PFSK-1 (cell line): ENCODE measurements at regions not wholly inside any gene's neighbourhood (a gene's known extent, or its start where the extent isn't known, plus 50 kb on each side); places are given as distances from the start of the nearest gene placed in this dataset.

Experiments used
- FOXP2 ChIP-seq: optimal IDR thresholded peaks from 2 replicates; pipeline ENCODE3; 2011; ENCODE audit warnings: borderline replicate concordance, control low read depth, inconsistent platforms; ENCODE audit not compliant: insufficient read depth; ENCODE audit errors: extremely low read length, extremely low read depth
- POLR2AphosphoS5 ChIP-seq: IDR thresholded peaks from 2 replicates; pipeline ENCODE4 v1.6.1; 2012; ENCODE audit warnings: low read depth, mild to moderate bottlenecking, control low read depth, low read length, moderate library complexity
- SIN3A ChIP-seq: IDR thresholded peaks from 2 replicates; pipeline ENCODE4 v1.6.1; 2012; ENCODE audit warnings: mild to moderate bottlenecking, low read length, moderate library complexity, borderline replicate concordance; ENCODE audit not compliant: insufficient read depth
- TAF1 ChIP-seq: IDR thresholded peaks from 2 replicates; pipeline ENCODE4 v1.6.1; 2012; ENCODE audit warnings: low read length, control low read depth, borderline replicate concordance; ENCODE audit not compliant: insufficient read depth
- TF ChIP-seq, protein P1 (sequence below), 2 experiments: IDR thresholded peaks; 2 replicates each; pipeline versions ENCODE4 v1.6.1 to v1.8.0; 2011 to 2012; ENCODE audit warnings: low read depth in 2 of 2, low read length in 2 of 2, control low read depth in 1 of 2, inconsistent platforms in 1 of 2, mild to moderate bottlenecking in 1 of 2, moderate library complexity in 1 of 2; ENCODE audit not compliant: insufficient read depth in 1 of 2

DNA sequence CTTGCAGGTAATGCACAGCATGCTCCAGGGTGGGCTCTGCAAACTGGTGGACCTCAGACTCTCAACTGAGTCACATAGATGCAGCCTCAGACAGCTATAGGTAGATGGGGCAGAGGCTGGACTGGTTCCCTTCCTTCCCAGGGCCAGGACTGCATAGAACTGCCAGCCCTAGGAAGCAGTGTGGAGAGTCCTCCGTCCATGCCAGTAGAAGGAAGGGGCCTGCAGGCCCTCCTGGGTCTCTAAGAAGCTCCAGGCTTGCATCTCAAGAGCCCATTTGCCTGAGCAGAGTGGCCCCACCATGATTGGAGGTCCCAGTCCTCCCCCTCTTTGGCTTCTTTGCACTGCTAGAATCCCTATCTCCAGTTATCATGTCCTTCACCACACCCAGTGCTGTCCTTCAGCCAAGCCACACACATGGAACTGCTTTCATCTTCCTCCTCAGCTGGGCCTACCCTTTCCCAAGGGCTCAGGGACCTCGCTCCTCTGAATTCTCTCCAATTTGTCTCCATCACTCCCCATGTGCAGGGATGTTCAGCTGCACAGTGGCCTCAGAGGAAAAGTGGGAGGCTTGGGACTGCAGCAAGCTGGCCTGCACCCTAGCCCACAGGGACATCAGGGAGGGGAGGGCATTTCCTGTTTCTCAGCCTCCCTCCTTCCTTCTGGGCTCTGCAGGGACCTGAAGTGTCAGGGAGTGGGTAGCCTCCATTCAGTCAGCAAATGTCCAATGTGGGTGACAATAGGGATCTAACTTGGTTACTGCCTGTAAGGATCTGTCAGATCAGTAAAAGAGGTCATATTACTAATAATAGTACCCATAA, 146.0 kb downstream of the PJA1 start:
- TF ChIP-seq, protein P1, sequence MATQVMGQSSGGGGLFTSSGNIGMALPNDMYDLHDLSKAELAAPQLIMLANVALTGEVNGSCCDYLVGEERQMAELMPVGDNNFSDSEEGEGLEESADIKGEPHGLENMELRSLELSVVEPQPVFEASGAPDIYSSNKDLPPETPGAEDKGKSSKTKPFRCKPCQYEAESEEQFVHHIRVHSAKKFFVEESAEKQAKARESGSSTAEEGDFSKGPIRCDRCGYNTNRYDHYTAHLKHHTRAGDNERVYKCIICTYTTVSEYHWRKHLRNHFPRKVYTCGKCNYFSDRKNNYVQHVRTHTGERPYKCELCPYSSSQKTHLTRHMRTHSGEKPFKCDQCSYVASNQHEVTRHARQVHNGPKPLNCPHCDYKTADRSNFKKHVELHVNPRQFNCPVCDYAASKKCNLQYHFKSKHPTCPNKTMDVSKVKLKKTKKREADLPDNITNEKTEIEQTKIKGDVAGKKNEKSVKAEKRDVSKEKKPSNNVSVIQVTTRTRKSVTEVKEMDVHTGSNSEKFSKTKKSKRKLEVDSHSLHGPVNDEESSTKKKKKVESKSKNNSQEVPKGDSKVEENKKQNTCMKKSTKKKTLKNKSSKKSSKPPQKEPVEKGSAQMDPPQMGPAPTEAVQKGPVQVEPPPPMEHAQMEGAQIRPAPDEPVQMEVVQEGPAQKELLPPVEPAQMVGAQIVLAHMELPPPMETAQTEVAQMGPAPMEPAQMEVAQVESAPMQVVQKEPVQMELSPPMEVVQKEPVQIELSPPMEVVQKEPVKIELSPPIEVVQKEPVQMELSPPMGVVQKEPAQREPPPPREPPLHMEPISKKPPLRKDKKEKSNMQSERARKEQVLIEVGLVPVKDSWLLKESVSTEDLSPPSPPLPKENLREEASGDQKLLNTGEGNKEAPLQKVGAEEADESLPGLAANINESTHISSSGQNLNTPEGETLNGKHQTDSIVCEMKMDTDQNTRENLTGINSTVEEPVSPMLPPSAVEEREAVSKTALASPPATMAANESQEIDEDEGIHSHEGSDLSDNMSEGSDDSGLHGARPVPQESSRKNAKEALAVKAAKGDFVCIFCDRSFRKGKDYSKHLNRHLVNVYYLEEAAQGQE (IDR thresholded peaks at IDR 0.05; ENCODE audit: insufficient read depth in 1 of 2, low read depth in 2 of 2, low read length in 2 of 2): no peak
- no peak for TF ChIP-seq POLR2AphosphoS5
- TF ChIP-seq TAF1: no peak
- TF ChIP-seq FOXP2: no peak
- no peak for TF ChIP-seq SIN3A

DNA sequence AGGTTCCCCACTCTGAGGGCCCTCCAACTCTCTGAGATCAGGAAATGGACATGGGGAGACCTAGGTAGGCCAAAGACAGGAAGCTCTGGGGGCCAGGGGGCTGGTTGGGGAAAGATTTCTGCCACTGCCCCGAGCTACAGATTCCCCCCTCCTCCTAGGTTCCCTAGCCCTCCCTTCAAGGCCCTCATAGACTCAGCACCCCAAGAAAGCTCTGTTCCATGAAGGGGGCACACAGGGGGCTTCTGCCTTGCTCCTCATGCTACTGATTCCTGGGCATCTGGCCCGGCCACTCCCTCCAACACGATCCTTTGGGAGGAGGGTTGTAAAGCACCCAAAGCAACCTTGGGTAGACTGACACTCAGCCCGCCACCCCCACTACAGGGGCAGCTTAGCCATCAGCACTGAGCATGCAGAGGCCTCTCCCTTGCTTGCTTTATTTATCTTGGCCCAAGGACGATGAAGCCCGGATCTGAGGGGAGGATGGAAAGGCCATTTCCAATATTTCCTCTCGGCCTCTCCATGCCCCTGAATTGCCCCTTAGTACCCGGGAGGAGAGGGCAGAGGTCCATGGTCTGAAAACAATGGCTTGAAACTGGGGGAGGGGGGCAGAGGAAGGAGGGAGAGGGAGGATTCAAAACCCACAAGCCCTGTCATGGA, 146.7 kb downstream of the PJA1 start:
- TF ChIP-seq POLR2AphosphoS5 (no peak), TAF1 (no peak), FOXP2 (no peak), SIN3A (no peak)
- TF ChIP-seq, protein P1 (IDR thresholded peaks at IDR 0.05; ENCODE audit: insufficient read depth in 1 of 2, low read depth in 2 of 2, low read length in 2 of 2): no peak

DNA sequence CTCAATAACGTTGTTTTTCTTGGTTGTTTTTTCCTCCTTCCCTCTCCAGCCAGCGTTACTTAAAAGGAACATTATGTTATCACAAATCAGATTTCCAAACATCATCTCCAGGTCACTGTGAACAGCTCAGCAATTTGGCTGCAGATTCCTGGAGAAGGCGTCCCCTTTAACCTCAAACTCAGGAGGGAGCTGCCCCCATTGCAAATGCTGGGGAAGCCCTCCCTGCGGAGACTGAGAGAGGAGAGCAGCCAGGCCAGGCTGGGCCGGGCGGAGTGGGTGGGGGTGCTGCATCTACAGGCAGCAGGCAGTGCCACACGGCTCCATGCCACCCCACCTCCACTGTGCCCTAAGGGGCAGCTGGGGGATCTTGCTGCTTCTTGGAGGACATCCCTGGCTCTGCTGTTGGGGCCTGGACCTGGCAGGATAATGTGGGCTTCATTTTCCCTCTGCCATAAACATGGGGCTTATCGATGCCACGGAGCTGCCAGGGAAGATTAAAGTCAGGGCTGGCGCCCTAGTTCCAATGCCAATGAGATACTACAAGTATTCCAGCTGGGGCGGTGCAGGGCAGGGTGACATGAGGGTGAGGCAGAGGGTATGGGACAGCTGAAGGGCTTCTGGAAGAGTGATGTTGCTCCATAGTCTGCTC, 148.8 kb downstream of the PJA1 start:
- no peak for TF ChIP-seq SIN3A
- no peak for TF ChIP-seq FOXP2
- no peak for TF ChIP-seq TAF1
- no peak for TF ChIP-seq POLR2AphosphoS5
- TF ChIP-seq, protein P1 (IDR thresholded peaks at IDR 0.05; ENCODE audit: insufficient read depth in 1 of 2, low read depth in 2 of 2, low read length in 2 of 2): no peak

- TF ChIP-seq SIN3A (no peak), TAF1 (no peak), FOXP2 (no peak), POLR2AphosphoS5 (no peak)
- TF ChIP-seq, protein P1 (IDR thresholded peaks at IDR 0.05; ENCODE audit: insufficient read depth in 1 of 2, low read depth in 2 of 2, low read length in 2 of 2): no peak
Measured at GRCh38 chrX:69015564-69016292, 149.5 kb downstream of the PJA1 start.
